Left lung (tissue), 4 donors: ENCODE measurements at regions not wholly inside any gene's neighbourhood (a gene's known extent, or its start where the extent isn't known, plus 50 kb on each side); places are given as distances from the start of the nearest gene placed in this dataset.

Experiments
- ATAC-seq: fragments of 200-7000 bp; cut with Tn5 transposase; one replicate; pipeline ENCODE4 v1.9.1; 2020; ENCODE audit warnings: moderate library complexity
- DNase-seq, 4 donors: peaks; one replicate each; pipeline ENCODE4 v3.0.0-alpha.2; 2013 to 2020
- H3K27ac ChIP-seq, 2 donors: fragments of 200-600 bp; sonication (generic) in 1 of 2; one replicate each; pipeline versions ENCODE4 v1.5.0 to v1.8.0; 2020 to 2021
- H3K27me3 ChIP-seq, 2 donors: fragments of 200-600 bp; sonication (generic) in 1 of 2; one replicate each; pipeline versions ENCODE4 v1.5.0 to v1.8.0; 2020 to 2021
- H3K36me3 ChIP-seq, 2 donors: fragments of 200-600 bp; sonication (generic) in 1 of 2; one replicate each; pipeline versions ENCODE4 v1.5.0 to v1.8.0; 2020 to 2021
- H3K4me1 ChIP-seq, 2 donors: fragments of 200-600 bp; one replicate each; pipeline ENCODE4 v1.8.0; 2021
- H3K4me3 ChIP-seq, 2 donors: fragments of 200-600 bp; sonication (generic) in 1 of 2; one replicate each; pipeline versions ENCODE4 v1.5.0 to v1.8.0; 2020 to 2021; ENCODE audit warnings: mild to moderate bottlenecking in 1 of 2
- H3K9me3 ChIP-seq, 2 donors: fragments of 200-600 bp; sonication (generic) in 1 of 2; one replicate each; pipeline versions ENCODE4 v1.5.0 to v1.8.0; 2020 to 2021
- CTCF ChIP-seq, 2 donors: fragments of 200-600 bp; sonication (generic) in 1 of 2; IDR thresholded peaks; one replicate each; pipeline versions ENCODE4 v1.5.0 to v1.8.0; 2021; ENCODE audit warnings: antibody characterized with exemption in 2 of 2
- intact Hi-C, 2 donors: fragments of 100-400 bp; cut with DNase I; formaldehyde crosslinking; loops; one replicate each; pipeline versions ENCODE4 v1.11.2 to v1.14.2; 2022
- donor health status: DM: no; HTN: yes; CAD: no.
- donor health status: DM: no; HTN: no; CAD: no.

GRCh38 chr3:107028086-107028485 is 349.2 kb upstream of the CCDC54 start:
- H3K27me3 ChIP-seq: no peaks in the 10 kb centered on the region
- no peaks in the 10 kb centered on the region for H3K9me3 ChIP-seq
- H3K4me3 ChIP-seq: no peak overlapping the region
- no peaks in the 10 kb centered on the region for H3K4me1 ChIP-seq
- intact Hi-C loops: no loop called here
- TF ChIP-seq CTCF (IDR thresholded peaks at IDR 0.05): no peak
- no peak for ATAC-seq
- no peak for DNase-seq
- H3K36me3 ChIP-seq: no peaks in the 10 kb centered on the region
- no peak overlapping the region for H3K27ac ChIP-seq

- intact Hi-C loops: no loop called here
- TF ChIP-seq CTCF (IDR thresholded peaks at IDR 0.05): no peak
- Histone ChIP-seq H3K9me3 (no peaks in the 10 kb centered on the region), H3K4me1 (no peaks in the 10 kb centered on the region), H3K27me3 (no peaks in the 10 kb centered on the region), H3K4me3 (no peak overlapping the region), H3K27ac (no peak overlapping the region), H3K36me3 (no peaks in the 10 kb centered on the region)
- ATAC-seq (no peak), DNase-seq (no peak)
These were observed 348.6 kb upstream of the CCDC54 start for GRCh38 chr3:107028626-107029025.

GRCh38 chr3:107032111-107032510 is 345.1 kb upstream of the CCDC54 start:
- Histone ChIP-seq H3K27me3 (no peaks in the 10 kb centered on the region), H3K9me3 (peaks cover 0 to 9% of the 10 kb centered on the region in 2 donors), H3K36me3 (no peaks in the 10 kb centered on the region), H3K4me3 (no peak overlapping the region), H3K27ac (no peak overlapping the region), H3K4me1 (no peaks in the 10 kb centered on the region)
- DNase-seq (no peak), ATAC-seq (no peak)
- no peak for TF ChIP-seq CTCF (IDR thresholded peaks at IDR 0.05)
- intact Hi-C loops: no loop called here

- ATAC-seq (no peak), DNase-seq (no peak)
- no peak for TF ChIP-seq CTCF (IDR thresholded peaks at IDR 0.05)
- H3K9me3 ChIP-seq: peaks cover 0 to 23% of the 10 kb centered on the region in 2 donors
- no peak overlapping the region for H3K27ac ChIP-seq
- no peaks in the 10 kb centered on the region for H3K4me1 ChIP-seq
- no peak overlapping the region for H3K4me3 ChIP-seq
- no peaks in the 10 kb centered on the region for H3K36me3 ChIP-seq
- intact Hi-C loops: no loop called here
- no peaks in the 10 kb centered on the region for H3K27me3 ChIP-seq
These were observed 343.1 kb upstream of the CCDC54 start for GRCh38 chr3:107034142-107034541.

GRCh38 chr3:107035176-107035575 is 342.1 kb upstream of the CCDC54 start:
- no peaks in the 10 kb centered on the region for H3K36me3 ChIP-seq
- TF ChIP-seq CTCF (IDR thresholded peaks at IDR 0.05): no peak
- intact Hi-C loops: no loop called here
- peaks cover 0 to 30% of the 10 kb centered on the region in 2 donors for H3K9me3 ChIP-seq
- no peak overlapping the region for H3K27ac ChIP-seq
- ATAC-seq: no peak
- no peaks in the 10 kb centered on the region for H3K4me1 ChIP-seq
- no peak overlapping the region for H3K4me3 ChIP-seq
- DNase-seq: no peak
- H3K27me3 ChIP-seq: no peaks in the 10 kb centered on the region
